Erythroblast (primary cell): ENCODE measurements at regions not wholly inside any gene's neighbourhood (a gene's known extent, or its start where the extent isn't known, plus 50 kb on each side); places are given as distances from the start of the nearest gene placed in this dataset.
A peak's percentile ranks its signal among the peaks of the same experiment; 100 is the strongest.

Source experiments
- DNase-seq, 2 experiments: peaks; one replicate each; lab custom pipeline; 2025; lab: John Stamatoyannopoulos, UW
- GATA1 ChIP-seq: IDR thresholded peaks from 2 replicates; pipeline ENCODE4 v1.6.1; 2011; ENCODE audit warnings: low read depth, mild to moderate bottlenecking, control low read depth, low read length, moderate library complexity
- POLR2A ChIP-seq: IDR thresholded peaks from 2 replicates; pipeline ENCODE4 v1.6.1; 2011; ENCODE audit warnings: mild to moderate bottlenecking, low read length

- no peak for TF ChIP-seq POLR2A
- no peak for TF ChIP-seq GATA1
- peak; percentile 10 to 20 for DNase-seq
Observed at GRCh38 chrX:109855501-109855900, 122.4 kb upstream of the ACSL4 start.

DNA sequence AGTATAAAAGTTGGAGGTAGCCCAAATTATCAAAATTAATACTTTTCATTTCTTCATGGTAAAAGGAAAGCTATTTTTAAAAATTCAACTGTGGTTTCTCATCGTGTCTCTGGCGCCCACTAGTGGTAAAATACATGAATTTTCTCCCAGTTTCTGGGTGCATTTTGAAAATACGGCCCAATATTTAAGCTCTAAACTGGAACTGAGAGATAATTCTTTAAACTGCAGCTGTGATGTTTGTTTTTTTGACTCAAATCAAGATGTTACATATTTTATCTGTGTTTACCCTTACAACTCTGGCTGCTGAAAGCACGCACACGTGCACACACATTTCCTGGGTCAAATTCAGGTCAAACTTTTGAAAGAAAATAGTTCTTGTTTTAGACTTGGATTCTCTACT is 123.9 kb upstream of the ACSL4 start:
- peak; percentile 62 to 75 for DNase-seq
- TF ChIP-seq GATA1 = no peak
- TF ChIP-seq POLR2A = no peak

DNA sequence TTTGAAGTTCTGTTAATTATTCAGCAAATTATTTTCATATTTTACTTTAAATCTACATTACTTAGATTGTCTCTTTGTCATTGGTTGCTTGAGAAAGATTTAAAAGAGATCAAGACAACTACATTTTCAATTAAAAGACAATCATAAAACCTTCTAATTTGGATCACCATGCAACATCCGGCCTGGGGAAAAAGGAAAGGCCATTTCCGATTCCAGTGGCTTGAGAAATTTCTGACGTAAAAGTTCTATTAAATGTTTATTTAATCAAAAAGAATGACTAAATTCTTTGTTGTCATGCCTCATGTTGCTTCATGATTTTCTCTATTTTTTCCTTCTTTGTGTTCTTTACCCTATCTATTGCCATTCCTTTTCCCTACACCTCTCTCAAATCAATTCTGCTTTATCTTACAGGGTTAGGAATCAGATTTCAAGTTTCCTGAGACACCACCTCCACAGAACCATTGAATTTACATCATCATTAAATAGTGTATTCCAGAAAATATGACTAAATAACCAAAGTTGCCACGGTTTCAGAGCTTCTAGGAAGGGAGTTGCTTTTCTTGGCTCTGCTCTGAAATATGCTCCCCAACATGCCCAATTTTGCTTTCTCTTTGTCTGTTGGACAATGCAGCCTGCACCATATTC is 124.6 kb upstream of the ACSL4 start:
- no peak for TF ChIP-seq GATA1
- TF ChIP-seq POLR2A = no peak
- no peak for DNase-seq

- TF ChIP-seq POLR2A (no peak), GATA1 (no peak)
- peak in 1 of 2 experiments; percentile 14 for DNase-seq
Observed at GRCh38 chrX:109858602-109859341, 125.7 kb upstream of the ACSL4 start.

DNA sequence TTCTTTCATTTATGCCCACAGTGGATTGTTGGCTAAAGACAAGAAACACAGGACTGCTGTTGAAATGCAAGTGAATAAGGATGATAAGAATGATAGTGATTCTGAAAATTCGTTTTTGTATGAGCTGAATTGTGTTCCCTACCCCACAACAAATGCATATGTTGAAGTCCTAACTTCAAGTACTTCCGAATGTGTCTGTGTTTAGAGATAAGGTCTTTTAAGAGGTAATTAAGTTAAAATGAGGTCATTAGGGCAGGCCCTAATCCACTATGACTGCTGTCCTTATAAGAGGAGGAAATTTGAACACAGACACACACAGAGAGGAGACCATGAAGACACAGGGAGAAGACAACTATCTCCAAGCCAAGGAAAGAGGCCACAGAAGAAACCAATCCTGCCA is 126.6 kb upstream of the ACSL4 start:
- peak; percentile 75 to 89 for DNase-seq
- TF ChIP-seq POLR2A (peak; percentile 50), GATA1 (no peak)

DNA sequence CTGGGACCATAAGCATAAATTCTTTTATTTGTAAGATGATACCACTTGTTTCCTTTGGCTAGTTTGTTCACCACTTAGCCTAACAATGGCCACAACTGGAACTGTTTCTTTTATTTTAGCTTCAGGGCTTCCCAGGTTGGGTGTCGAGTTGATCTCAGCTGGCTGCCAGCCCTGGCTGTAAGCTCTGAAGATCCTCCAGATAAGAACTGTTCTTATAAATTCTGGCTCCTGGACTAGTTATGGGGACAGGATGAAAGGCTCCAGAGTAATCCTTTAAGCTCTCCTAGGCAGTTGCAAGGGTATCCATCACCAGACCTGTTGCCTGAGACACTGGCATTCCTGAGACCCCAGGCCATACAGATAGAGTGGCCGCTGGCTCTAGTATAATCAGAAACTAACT is 129.4 kb upstream of the ACSL4 start:
- DNase-seq = peak; percentile 19 to 35
- TF ChIP-seq POLR2A = no peak
- TF ChIP-seq GATA1 = no peak

- TF ChIP-seq POLR2A (no peak), GATA1 (no peak)
- no peak for DNase-seq
Observed at GRCh38 chrX:109863811-109864210, 130.8 kb upstream of the ACSL4 start.

DNA sequence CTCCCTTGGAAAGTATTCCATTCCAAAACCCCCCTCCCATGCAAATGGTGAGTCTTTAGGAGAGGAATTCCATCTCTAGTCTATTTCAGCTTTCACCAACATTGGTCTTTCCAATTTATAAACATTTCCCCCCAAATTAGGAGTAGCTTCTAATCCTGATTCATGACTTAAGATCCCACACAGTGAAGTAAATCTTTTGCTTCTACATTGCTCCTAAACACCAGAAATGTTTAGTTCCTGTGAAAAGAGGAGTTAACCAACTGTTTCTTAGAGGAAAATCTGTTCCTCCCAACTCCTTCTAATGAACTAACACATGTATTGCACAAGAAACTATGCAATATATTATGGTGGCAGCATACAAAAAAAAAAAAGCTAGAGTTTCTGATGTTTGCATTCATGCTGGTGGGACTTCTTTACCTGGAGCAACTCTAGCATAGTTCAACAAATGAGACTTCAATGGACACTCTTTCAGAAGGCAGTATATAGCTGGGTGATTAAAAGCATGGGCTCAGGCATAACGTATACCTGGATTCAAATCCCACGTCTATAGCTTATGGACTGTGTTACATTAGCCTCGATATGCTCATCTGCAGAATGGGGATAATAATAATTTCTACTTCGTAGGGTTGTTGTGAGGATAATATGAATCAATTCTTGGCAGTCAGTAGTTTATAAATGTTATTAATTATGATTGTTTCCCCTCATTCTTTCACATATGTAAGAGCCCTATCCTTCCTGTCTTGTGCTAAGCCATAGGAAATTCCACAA is 131.6 kb upstream of the TMEM164 start:
- DNase-seq = no peak
- TF ChIP-seq POLR2A = no peak
- no peak for TF ChIP-seq GATA1

GRCh38 chrX:109872021-109872732 is 130.7 kb upstream of the TMEM164 start:
- no peak for DNase-seq
- TF ChIP-seq GATA1 = no peak

DNA sequence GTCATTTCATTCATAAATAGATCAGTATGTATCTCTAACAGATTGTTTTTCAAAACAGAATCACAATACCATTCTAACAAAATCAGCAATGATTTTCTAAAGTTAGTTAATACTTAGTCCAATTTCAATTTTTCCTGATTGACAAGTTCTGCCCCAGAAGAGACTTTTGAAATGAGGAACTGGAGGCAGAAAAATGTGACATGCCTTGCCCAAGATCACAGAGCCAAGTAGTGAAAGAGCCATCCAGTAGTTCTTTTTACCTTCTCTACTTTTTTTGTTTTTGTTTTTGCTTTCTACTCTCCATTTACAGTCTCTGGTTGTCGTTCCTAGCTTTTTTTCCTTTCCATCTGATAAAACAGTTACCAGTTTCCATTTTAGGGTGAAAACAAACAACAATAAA is 129.3 kb upstream of the TMEM164 start:
- no peak for DNase-seq
- TF ChIP-seq POLR2A (no peak), GATA1 (no peak)

DNA sequence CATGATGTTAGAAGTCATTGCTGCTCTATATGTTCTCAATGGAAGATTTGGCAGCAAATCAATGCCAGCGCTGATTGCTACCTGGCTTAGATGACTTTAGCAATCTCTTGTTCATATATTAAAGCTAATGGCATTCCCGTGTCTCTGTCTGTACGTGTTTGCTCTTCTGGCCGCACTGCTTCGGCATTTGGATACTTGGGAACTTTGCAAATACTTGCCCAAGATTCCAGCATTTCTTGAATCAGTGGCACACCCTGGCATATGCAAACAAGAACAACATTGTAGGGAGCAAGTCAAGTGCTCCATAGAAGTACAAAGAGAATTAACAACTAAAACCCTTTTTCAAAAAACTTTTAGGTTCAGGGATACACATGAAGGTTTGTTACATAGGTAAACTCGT is 128.9 kb upstream of the TMEM164 start:
- DNase-seq = no peak
- TF ChIP-seq GATA1 = no peak
- TF ChIP-seq POLR2A = no peak

- DNase-seq = no peak
- TF ChIP-seq GATA1 = no peak
- TF ChIP-seq POLR2A = no peak
Observed at GRCh38 chrX:109874548-109874947, 128.4 kb upstream of the TMEM164 start.

DNA sequence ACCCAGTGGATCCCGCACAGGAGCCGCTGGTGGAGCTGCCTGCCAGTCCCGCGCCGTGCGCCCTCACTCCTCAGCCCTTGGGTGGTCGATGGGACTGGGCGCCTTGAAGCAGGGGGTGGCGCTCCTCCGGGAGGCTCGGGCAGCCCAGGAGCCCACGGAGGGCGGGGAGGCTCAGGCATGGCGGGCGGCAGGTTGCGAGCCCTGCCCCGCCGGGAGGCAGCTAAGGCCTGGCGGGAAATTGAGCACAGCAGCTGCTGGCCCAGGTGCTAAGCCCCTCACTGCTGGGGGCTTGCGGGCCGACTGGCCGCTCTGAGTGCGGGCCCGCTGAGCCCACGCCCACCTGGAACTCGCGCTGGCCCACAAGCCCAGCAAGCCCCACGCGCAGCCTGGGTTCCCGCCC is 127.1 kb upstream of the TMEM164 start:
- DNase-seq = no peak
- TF ChIP-seq POLR2A = no peak
- no peak for TF ChIP-seq GATA1
